Urothelium cell line (cell line): ENCODE measurements at regions not wholly inside any gene's neighbourhood (a gene's known extent, or its start where the extent isn't known, plus 50 kb on each side); places are given as distances from the start of the nearest gene placed in this dataset.
A peak's percentile ranks its signal among the peaks of the same experiment; 100 is the strongest.

Experiments
- DNase-seq: peaks from one replicate; pipeline ENCODE4 v3.0.0; 2011; ENCODE audit warnings: low spot score, mixed read lengths
- FAIRE-seq: peaks from 2 replicates; lab custom pipeline; 2011; peaks lifted over from hg19 to GRCh38; lab: Jason Lieb, UNC

DNA sequence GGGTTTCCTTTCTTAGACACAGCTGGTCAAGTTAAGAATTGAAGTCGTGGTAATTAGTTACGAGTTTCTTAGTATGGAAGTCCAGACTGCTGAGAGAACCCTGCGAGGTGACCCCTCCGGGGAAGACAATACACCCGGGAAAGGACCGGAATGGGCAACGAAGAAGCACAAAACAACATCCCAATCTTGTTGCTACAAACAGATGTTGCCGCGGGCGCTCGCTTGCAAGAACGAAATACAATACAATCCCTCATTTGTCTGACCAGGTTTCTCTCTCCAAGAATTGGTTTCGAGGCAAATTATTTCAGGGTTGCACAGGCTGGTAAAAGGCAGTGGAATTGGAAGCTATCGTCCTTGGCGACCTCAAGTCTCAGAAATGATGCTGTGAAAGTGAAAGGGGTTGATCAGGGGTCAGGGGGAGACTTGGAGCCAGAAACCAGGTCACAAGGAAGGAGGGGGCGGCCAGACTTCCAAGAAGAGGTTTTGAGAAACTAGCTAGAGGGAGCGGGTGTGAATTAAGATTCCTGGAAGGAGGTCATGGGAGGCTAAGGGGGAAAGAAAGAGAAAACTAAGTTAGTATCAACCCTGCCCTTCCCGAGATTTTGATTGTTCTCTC is 401.9 kb downstream of the HRH4 start:
- no peak for DNase-seq
- no peak for FAIRE-seq

DNA sequence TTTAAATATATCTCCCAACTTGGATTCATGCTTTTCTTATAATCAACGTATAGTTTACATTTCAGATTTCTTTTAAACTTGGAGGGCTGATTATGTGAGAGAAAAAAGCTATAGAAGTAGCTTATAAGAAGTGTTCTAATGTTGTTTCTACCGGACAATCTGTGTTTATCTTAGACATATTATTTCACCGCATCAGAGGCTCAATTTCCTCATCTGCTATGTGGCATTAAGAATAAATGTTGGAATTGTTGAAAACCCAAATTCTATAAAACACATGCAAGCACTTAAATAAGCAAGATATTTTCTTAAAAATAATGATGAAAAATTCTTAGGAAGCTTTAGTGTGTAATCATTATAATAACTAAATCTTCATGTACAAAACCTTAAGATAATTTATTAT is 407.9 kb downstream of the HRH4 start:
- FAIRE-seq = no peak
- DNase-seq = no peak

DNA sequence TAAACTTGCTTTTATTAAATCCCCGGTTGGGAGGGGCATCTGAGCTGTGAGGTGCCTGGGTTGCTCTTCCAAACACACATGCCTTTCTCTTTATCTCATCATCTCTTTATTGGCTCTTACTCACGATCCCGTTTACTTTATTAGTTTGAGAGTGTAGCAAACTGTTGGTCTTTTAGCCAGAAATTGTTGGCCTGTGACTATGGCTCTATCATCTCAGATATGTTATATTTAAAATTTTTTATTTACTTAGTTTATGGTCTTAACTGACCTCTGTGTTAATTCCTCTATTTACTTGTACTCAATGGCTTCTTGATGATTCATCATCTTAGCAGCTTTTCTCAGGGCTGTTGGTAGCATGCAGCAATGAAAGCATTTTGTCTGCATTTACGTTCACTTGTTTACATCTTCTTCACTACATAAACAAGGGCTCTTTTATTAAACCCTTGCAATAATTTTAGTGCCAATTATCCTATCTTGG is 408.4 kb downstream of the HRH4 start:
- DNase-seq = peak; percentile 16
- FAIRE-seq = no peak

GRCh38 chr18:24869285-24869684 is 408.8 kb downstream of the HRH4 start:
- DNase-seq = no peak
- FAIRE-seq = no peak

- no peak for DNase-seq
- no peak for FAIRE-seq
Measured at GRCh38 chr18:24875286-24875685, 414.8 kb downstream of the HRH4 start.

GRCh38 chr18:24875777-24876176 is 415.3 kb downstream of the HRH4 start:
- DNase-seq (no peak), FAIRE-seq (no peak)

GRCh38 chr18:24876266-24876665 is 415.8 kb downstream of the HRH4 start:
- no peak for FAIRE-seq
- no peak for DNase-seq

GRCh38 chr18:24877066-24877465 is 416.6 kb downstream of the HRH4 start:
- no peak for DNase-seq
- no peak for FAIRE-seq

- FAIRE-seq (no peak), DNase-seq (no peak)
Measured at GRCh38 chr18:24877546-24877945, 417.1 kb downstream of the HRH4 start.

DNA sequence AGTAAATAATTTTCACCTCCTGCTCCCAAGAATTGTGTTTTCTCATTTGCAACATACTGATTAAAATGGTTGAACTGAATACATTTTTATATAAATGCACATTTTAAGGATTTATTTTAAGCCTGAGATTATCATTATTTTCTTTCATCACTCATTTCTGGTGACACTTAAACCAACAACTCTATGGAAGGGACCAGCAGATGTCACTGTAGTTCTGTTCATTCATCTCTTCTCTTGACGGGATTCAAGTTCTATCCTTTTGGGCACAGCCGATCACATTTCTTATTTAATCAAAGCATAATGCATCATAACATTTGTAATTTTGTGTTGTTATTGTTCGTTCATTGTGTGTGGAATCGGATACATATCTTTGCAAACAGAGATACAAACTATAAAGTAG is 417.9 kb downstream of the HRH4 start:
- DNase-seq (peak; percentile 2), FAIRE-seq (no peak)

- DNase-seq (no peak), FAIRE-seq (no peak)
Measured at GRCh38 chr18:24885276-24885675, 424.8 kb downstream of the HRH4 start.

- no peak for FAIRE-seq
- DNase-seq = no peak
Measured at GRCh38 chr18:24894880-24895279, 434.4 kb downstream of the HRH4 start.

DNA sequence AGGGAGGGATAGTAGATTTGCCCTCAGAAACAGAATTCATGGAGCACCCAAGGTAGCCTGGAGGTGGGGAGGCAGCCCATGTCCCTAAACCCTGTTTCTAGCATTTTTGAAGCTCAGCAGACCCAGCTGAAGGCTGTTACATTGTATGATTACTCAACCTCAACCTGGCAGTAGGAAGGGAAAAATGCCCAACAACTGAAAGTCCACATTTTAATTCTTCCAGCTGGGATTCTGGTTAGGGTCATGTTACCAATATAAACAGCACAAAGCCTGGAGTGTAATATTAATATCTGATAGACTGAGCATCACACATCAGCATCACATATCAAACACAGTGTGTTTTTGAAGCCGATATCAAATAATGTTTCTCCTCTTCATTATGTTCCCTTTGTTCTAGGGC is 437.0 kb downstream of the HRH4 start:
- FAIRE-seq (no peak), DNase-seq (no peak)

GRCh38 chr18:24910221-24910620 is 441.7 kb downstream of the ZNF521 start:
- no peak for DNase-seq
- FAIRE-seq = no peak

GRCh38 chr18:24913507-24914170 is 438.3 kb downstream of the ZNF521 start:
- FAIRE-seq (no peak), DNase-seq (no peak)

- FAIRE-seq (no peak), DNase-seq (no peak)
Measured at GRCh38 chr18:24914171-24914525, 437.8 kb downstream of the ZNF521 start.

- DNase-seq (no peak), FAIRE-seq (no peak)
Measured at GRCh38 chr18:24914685-24915084, 437.3 kb downstream of the ZNF521 start.

DNA sequence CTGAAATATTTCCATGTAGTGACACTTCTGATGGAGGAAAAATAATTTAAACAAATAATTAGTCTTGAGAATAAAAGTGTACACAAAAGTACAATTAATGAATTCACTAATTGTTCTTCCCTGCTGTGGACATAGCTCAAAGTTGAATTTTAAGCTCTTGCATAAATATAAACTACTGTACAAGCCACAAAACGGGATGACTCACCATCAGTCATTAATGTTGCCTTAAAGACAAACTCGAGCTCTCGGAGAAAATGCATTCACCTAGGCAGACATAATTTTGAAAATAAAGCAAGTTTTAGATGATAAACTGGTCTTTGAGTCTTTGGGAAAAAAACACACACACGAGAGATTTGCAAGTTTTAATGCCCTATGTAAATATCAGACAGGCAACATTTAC is 436.4 kb downstream of the ZNF521 start:
- DNase-seq (no peak), FAIRE-seq (no peak)

DNA sequence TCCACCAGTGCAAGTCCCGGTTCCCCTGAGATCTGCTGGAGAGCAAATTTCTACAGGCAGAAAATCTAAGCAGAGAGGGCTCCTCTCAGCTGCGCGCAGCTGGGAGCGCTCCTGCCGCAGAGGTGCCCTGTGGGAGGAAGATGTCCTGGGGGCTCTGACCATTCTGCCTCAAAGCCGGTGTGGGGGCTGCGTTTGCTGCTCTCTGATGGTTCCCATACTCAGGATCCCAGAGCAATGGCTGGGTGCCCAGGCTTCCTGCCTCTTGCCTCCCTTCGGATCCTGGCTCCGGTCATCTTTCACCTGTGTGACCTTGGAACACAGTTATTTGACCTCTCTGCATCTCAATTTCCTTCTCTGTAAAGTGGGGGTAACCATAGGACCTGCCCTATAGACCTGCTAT is 434.2 kb downstream of the ZNF521 start:
- DNase-seq (no peak), FAIRE-seq (no peak)

- DNase-seq (no peak), FAIRE-seq (no peak)
Measured at GRCh38 chr18:24918257-24918656, 433.7 kb downstream of the ZNF521 start.

DNA sequence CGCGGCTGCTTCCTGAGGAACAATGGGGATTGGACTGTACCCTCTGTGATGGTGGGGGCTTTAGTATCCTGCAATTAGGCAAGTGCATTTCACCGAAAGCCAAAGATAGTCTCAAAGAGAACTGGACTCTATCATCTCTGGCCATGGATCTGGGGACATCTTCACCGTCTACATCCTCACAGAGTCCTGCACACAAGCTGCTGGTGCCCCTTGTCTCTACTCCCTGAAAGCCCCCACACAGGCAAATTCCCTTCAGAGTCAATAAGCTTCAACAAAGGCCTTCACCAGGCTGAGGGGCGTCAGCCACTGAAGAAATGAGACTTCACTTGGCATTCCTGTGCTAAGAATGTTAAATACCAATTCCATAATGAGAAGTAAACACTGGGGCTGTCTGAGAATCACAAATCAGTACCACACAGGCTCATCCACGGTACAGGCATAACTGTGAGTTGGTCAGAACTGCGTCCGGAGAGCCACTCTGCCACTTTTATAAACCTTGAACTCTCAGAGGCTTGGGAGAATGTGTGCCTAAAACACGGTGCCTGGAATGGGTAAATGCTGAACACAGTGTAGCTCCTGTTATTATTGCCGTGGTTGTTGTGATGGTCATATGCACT is 432.7 kb downstream of the ZNF521 start:
- DNase-seq (no peak), FAIRE-seq (no peak)

DNA sequence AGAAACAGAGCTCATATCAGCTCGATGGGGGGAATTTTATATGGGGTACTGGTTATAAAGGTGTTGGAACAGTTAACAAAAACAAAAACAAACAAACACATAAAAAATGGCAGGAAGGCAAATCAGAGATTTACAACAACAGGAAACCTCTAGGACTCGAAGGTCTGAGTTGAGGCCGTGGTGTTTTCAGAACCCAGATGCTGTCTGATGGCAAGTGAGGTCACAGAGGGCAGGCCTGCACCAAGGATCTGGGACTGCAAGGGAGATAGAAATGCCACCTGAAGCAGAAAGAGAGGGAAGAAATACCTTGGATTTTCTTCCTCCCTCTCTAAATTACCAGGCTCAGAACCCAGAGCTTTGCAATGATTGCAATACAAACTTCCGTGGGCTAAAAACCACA is 429.5 kb downstream of the ZNF521 start:
- no peak for DNase-seq
- FAIRE-seq = no peak
